ENCODE measurements at regions not wholly inside any gene's neighbourhood (a gene's known extent, or its start where the extent isn't known, plus 50 kb on each side); places are given as distances from the start of the nearest gene placed in this dataset.

DNA sequence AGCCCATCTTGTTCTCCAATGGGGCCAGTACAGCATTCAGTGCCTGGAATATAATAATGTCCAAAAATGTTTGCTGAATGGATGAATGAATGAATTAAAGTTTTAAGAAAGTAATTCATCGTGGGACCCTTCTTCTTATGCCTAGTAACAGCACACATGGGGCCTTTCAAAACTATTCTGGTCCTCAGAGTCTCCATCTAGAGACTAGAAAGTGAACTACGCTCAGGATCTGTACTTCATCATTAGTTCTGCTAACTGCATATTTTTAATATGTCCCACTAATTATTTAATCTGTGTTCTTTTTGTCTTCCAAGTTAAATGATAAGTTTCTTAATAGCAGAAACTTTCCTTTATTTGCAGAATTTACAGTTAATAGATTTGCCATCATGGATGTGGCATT lies 172.5 kb downstream of the SMAD2 start:
- no peak for DNase-seq (ENCODE audit: low read depth in 2 of 2)

DNA sequence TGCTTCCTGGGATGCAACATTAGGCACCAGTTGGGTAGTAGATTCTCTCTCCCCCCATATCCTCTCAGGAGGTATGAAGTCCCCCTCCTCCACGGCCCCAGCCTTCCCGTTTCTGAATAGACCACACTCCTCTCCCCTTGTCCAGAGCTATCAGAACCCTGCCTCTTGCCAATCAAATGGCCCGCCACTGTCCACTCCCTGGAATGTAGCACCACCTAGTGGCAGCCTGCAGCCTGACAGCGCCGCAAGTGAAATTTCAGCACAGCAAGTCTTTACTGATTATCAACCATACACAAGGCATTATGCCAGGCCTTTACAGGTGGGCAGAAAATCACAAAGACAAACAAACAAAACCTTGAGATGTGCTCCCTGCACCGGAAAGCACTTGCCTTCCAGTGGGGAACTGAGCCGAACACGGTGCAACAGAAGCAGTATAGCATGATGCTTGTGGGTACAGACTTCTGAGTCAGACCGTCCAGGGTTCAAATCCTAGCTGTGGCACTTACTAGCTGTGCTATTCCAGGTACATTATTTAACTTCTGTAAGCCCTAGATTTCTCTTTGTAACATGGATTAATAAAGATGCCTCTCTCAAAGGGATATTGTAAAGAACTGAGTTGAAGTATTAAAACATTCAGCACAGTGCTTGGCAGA lies 174.0 kb downstream of the SMAD2 start:
- DNase-seq (ENCODE audit: low read depth in 2 of 2): peak in 1 of 2 donors; percentile 9

DNA sequence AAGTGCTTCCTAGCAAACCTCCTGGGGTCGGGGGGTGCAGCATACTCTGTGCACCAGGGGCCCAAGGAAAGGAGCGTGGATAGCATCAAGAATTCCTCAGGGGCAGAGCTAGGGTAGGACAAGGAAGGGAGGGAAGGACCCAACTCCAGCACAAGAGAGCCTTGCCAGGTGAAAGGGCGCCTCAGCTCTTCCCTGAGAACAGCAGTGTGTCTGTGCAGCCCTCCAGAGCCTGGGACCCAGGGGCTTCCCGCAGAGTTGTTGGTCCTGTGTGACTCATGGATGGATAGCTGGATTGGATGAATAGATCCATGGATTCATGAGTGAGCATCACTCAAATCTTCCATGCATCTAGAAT lies 175.4 kb downstream of the SMAD2 start:
- DNase-seq (ENCODE audit: low read depth in 2 of 2): no peak

DNA sequence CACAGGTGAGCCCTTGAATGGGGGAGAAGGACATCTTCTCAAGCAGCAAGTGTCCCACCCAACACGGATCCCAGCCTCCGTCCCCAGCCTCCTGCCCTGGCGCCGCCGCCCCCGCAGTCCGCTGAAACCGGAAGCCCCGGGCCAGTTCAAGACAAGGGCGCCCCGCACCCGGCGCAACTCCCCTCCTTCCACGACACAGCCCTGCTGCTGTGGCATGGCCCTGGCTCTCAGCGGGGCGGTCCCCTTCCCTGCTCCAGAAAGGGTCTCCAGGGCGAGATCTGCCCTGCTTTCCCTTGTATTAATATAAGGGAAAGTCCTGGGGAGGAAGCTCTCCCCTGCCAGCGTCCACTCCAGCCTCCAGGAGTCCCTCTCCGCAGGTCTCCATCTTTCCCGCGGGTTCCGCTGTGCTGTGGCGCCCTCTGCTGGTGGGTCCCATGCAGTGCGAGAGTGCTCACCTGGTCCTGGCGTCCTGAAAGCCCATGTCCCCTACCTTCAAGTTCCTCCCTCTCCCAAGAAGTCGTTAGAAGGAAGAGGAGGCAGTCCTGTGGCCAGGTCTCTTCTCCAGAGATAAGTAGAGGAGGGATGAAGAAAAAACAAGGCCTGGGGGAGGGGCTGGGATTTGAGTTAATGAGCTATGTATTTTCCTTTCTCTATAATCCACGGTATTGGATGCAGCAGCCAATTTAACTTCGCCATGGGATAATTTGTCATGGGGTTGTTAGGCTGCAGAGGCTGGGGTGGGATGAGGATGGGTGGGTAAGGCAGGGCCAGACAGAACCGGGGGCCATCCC lies 176.0 kb downstream of the SMAD2 start:
- no peak for DNase-seq (ENCODE audit: low read depth in 2 of 2)

DNA sequence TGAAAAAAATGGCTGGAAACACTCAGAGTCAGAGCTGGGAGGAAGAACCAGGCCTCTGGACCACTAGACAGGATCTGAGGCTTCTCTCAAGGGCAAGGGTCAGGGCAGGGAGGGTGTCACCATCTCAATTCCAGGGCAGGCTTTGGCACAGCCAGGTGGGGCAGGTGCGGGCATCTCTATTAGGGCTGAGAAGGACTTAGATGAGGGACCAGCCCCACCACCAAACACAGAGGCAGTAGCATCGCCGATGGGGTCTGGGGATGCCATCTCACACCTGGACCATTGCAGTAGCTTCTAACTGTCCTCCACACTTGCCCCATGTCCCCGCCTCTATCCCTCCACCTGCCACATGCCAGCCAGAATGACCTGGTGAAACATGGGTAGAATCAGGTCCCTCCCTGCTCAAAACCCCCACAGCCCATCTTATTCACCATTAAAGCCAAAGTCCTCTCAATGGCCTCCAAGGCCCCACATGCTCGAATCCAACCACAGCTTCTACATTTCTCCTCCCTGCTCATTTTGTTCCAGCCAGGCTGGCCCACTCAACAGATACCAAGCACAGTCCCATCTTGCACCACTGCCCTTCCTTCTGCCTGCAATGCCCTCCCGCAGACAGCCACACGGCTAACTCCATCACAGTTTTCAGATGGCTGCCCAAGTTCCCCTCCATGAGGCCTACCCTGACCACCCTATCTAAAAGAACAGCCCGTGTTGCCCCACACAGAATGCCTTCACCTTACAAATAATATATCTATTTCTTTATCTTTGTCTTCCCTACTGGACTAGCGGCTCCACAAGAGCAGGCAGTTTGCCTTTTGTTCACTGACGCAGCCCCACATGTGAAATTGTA lies 177.4 kb downstream of the SMAD2 start:
- no peak for DNase-seq (ENCODE audit: low read depth in 2 of 2)

DNA sequence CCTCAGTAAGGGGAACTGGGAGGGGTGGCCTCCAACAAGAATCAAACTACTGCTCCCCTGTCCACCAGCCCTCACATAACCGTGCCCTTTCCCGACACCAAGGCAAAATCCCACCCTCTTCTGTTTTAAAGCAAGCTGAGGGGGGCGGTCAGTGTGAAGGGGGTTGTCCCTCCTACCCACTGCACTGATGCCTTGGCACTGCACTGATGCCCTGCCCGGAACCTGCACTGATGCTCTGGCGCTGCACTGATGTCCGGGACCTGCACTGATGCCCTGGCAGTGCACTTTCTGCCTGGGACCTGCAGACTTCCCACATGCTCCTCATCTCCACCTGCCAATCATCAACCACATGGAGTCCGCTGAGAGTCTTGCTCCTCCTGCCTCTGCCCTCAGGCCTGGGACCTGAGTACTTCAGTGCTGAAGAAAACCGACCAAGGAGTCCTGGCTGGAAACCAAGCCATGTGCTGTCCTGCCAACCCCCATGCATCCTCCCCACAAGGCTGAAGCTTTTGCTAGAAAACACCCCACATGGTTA lies 179.5 kb downstream of the SMAD2 start:
- DNase-seq (ENCODE audit: low read depth in 2 of 2): no peak

DNA sequence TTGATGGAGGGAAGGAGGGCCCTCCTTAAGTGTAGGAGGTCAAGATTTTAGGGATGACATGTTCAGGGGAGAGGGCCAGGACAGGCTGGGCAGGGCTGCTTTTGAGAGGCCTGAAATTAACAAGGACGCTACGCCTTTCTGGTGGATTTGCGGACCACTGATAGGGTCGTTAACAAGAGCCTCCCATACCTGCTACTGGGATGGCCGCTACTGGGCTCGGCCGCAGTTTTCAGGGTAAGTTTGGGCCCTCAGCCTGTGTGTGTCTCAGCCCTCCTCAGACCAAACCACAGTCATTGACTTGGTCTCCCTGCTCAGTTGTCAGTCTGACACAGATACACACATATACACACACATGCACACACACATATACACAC lies 180.9 kb downstream of the SMAD2 start:
- no peak for DNase-seq (ENCODE audit: low read depth in 2 of 2)

DNA sequence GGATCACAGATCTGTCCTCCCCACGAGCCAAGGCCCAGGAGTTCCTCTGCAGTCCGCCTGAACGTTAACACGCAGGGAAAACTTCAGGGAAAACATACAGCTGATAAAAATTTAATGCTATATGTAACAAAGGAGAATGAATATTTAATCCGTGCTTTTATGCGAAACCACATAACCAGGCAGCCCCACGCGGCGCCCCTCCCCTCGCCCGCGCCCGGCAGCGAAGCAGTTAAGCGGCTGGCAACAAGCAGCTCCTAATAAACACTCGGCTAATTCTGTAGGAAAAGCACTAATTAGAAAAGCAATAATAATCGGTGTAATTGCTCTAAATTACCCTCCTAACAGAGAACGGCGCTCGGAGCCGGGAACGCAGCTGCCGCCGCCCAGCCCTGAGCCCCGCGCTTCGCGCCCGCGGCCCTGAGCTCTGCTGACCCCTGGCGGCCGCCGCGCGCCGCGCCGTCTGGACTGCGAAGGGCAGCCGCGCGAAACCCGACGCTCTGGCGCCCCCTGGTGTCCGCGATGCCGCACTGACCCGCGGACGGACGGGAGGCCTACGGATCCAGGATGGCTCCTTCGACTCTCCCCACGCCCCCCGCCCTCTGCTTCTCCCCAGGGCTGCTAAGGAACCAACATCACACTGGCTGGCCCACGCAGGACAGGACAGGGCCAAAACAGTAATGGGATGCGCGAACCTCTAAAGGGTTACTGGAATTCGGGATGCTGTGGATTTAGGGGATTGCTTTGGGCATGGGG lies 181.4 kb downstream of the SMAD2 start:
- peak; percentile 53 to 56 for DNase-seq (ENCODE audit: low read depth in 2 of 2)

DNA sequence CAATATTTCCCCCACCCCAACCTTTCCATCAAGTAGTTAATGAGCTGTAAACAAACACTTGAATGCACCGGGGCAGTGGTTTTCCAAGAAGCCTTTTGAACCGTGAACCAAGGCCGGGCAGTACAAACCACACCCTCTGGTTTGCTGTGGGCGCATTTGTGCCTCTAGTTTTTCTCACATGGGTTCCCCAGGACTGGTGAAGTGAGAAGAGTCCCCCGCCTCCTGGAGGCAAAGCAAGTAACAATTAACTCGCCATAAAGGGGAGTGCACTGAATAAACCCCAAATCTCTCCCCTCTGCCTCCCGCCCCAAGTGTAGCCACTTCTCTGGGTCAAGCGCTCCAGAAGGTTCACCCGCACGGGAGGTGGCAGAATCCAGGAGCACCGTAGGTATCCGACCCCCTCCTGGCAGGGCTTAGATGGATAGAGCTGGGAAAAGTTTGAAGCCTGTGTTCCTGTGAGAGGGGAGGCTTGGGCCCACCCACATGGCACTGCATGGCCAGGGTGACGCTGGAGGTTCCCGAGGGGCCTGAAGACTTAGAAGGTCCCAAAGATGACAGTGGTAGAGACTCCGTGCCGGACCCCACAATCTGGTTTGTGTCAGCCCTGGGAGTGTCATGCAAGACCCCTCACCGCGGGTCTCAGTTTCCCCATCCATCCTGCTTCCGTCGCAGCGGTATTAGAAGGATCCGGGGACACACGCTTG lies 182.2 kb downstream of the SMAD2 start:
- no peak for DNase-seq (ENCODE audit: low read depth in 2 of 2)

DNA sequence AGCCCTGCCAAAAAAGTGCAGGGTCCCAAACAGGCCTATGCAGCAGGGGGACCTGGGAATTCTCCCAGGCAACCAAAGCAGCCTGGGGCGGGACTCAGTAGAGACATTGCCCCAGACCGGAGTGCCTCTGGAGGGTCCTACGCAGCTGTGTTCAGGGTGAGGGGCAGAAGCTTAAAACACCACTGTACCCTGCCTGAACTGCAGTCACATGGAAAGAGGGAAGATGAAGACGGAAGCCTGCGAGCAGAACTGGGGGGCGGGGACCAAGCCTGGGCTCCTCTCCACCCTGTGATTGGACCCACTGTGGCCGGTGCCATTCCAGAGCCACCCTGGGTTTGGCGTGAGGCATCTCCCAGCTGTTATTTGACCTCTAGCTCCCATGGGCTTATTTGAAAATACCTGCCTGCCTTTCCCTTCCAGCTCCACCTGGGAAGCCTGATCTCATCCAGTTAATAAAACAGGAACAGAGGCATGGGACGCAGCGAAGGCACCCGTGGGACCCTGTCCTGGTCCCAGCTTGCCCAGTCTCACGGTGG lies 183.1 kb downstream of the SMAD2 start:
- DNase-seq (ENCODE audit: low read depth in 2 of 2): no peak

DNA sequence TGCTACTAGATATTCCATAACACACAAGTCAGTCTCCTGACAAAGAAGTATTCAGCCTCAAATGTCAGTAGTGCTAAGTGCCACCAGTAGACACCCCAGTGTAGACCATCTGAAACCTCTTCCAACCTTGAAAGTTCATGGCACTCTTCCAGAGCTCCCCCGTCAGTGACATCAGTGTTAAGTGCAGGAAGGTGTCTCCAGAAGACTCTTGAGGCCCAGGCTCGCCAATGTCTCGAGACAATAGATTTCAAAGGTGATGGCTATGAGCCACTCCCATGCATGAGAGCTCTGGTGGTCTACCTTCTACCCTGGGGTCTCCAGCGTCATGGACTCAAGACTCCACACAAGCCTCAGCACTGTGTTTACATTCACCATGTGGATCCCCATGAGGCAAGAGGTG lies 183.8 kb downstream of the SMAD2 start:
- DNase-seq (ENCODE audit: low read depth in 2 of 2): no peak

DNA sequence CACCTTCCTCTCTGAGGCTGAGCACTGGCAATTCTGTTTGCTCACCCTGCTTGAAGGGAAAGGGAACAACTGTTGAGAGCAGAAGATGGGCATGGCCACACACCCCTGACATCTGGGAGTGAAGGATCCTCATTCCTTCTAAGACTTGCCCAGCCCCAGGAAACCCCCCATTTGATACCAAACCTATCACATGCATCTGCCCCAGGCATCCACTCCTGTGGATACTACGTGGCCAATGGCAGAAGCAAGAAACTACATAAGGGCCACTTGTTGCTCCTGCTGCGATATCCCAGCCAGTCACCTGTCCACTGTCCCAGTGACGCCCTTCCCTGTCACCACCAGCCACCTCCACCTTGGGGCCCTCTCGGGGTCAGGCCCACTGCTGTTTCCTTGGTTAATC lies 185.2 kb downstream of the SMAD2 start:
- no peak for DNase-seq (ENCODE audit: low read depth in 2 of 2)

DNA sequence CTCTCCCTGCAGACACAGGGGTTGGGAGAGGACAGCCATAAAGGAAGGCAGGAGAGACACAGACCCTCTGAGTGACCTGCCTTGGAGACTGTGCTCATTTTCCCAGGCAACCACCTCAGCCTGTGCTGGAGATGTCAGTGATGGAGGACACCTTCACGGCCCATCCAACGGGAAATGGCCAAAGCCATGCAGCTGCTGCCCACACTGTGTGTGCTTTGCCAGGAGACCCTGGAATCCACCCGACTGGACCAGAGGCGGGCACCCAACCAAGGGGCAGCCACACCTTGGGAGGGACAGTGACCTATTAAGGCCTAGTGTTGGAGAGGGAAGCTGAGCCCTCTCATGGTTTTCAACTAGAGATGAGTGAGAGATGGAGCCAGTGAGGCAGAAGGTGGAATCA lies 192.5 kb downstream of the SMAD2 start:
- DNase-seq (ENCODE audit: low read depth in 2 of 2): no peak

DNA sequence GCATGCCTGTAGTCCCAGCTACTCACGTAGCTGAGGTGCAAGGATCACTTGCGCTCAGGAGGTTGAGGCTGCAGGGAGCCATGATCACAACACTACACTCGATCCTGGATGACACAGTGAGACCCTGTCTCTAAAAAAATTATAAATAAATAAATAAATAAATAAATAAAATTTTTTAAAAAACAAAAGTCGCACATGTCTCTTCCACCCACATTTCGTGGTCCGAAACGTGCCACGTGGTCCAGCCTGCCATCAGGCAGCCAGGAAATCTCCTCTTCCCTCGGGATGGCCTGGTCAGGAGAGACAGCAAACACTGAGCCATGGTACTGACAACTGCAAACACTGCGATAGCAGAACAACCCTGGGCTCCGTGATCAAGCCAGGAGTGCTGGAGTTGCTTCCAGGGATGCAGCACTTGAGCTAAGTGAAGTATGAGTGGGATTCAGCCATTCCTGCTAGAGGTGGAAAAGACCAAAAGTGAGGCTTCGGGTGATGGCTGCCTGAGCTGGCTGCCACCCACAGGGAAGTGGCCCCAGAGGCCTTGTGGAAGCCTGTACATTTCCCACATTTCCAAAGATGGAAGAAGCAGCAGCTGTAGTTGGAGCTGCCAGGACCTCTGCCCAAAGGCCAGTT lies 193.1 kb downstream of the SMAD2 start:
- DNase-seq (ENCODE audit: low read depth in 2 of 2): no peak

DNA sequence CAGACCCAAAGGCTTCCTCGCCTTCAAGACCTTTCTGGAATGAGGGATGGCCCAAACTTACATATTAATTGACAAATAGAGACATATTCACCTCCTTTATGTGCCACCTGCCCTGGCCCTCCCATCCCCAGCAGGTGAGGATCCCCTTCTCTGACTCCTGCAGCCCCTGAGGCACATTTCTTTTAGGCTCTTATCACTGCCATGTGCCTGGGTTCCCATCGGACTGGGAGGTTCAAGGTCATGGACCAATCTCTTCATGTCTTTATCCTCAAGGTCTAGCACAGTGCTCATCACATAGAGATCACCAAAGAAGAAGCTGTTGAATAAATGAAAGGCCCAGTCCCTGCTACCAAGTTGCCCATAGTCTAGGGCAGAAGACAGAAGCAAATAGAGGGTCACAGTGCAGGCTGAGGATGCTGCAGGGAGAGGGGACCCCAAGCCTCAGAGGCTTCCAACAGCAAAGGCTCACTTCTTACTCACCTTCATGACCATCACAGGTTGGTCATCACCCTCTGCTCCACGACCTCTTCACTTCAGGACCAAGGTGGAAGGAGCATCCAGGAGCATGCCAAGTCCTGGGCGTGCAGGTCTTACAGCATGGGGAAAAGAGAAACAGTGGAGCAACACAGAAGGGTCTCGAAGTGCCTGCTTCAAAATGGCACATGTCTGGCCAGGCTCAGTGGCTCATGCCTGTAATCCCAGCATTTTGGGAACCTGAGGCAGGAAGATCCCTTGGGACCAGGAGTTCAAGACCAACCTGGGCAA lies 193.9 kb downstream of the SMAD2 start:
- no peak for DNase-seq (ENCODE audit: low read depth in 2 of 2)

DNA sequence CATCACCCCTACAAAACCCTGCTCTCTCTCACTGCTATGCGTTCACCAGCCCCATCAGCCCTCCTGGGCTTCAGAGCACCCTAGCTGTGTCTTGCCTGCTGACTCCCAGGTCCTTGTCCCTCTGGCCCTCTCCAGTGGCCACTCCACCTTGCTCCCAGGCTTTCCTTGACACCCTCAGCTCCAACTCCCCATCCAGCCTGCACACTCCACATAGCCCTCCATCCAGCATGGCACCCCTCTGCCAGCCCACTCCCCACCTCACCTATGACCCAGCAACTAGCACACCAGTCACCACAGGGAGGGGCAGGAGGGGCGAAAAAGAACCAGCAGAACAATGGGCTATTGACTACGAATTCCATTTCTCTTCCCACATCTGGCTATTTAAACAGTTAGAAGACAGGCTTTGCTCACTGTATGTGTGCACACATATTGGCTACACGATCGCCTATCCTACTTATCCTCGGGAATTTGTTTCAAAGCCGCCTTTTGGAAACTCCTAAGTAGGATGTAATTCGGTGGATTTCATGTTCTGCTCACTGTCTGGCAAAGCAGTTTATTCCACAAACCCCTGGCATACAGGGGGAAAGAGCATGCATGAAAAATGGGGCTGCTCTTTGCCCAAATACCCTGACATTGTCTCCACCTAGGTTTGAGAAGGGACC lies 195.3 kb downstream of the SMAD2 start:
- no peak for DNase-seq (ENCODE audit: low read depth in 2 of 2)

DNA sequence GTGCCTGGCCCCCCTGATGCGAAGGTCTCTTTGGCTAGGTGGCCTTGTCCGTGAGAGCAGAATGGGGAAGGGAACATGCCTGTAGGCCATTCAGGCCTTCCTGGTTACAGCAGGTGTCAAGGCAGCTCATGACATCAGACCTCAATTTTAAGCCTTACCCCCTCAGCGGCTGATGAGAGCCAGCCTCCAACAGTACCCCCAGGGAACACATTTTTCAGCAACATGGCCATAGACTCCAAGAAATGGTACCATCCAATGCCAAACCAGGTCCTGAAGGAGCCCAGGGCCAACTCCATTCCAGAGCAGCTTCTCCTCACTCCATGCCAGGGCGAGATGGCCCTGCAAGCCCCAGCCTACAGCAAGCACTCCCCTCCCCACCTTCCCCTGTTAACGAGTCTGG lies 199.2 kb downstream of the SMAD2 start:
- DNase-seq (ENCODE audit: low read depth in 2 of 2): no peak

DNA sequence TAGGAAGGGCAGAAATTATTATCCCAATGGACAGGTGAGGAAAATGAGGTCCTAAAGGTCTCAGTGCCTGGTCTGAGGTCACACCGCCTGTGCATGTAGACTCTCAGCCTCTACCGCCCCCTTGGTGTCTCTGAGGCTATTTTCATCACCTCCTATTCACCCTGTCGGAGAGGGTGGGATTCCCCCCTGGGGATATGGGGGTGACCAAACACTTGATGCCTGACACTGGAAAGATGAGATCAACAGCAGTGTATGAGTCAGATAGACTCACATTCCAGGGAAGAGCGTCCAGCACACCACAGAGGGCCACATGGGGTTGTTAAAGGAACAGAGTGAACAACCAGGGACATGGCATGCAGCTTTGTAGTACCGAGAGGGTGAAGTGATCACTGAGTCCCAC lies 199.7 kb downstream of the SMAD2 start:
- DNase-seq (ENCODE audit: low read depth in 2 of 2): no peak

DNA sequence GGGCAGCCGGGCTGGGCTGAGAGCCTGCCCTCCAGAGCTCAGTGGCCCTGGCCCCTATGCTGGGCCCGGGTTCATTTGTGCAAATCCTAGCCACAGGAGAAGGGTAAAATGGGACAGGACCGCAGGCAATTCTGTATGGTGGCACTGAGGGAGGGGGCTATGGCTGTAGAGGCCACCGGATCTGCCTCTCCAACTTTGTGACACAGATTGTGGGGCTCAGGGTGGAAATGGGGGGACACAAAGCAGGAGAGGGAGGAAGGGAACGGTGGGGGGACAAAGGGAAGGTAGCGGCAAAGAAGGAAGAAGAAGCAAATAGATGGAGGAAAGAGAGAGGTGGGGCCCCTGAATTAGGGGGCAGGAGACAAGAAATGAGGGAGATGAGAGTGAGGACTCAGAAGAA lies 201.1 kb downstream of the SMAD2 start:
- no peak for DNase-seq (ENCODE audit: low read depth in 2 of 2)
